Prostate gland (tissue), 2 donors: ENCODE measurements at regions not wholly inside any gene's neighbourhood (a gene's known extent, or its start where the extent isn't known, plus 50 kb on each side); places are given as distances from the start of the nearest gene placed in this dataset.

Source experiments
- DNase-seq: peaks from one replicate; pipeline ENCODE4 v3.0.0-alpha.2; 2019; ENCODE audit warnings: low spot score
- H3K27ac ChIP-seq, 2 donors: fragments of 200-600 bp; sonication (generic); 2 replicates each; pipeline ENCODE4 v1.5.1; 2017 to 2019
- H3K27me3 ChIP-seq: fragments of 200-600 bp; sonication (generic); replicated peaks from 2 replicates; pipeline ENCODE4 v1.5.1; 2019; ENCODE audit not compliant: insufficient read depth
- H3K36me3 ChIP-seq, 2 donors: fragments of 200-600 bp; sonication (generic); 1 replicate in 1 of 2; 2 replicates in 1 of 2; pipeline versions ENCODE4 v1.5.1 to v1.8.1; 2017 to 2019
- H3K4me1 ChIP-seq: fragments of 200-600 bp; sonication (generic); replicated peaks from 2 replicates; pipeline ENCODE4 v1.5.1; 2019
- H3K4me3 ChIP-seq, 2 donors: fragments of 200-600 bp; sonication (generic); 2 replicates each; pipeline ENCODE4 v1.5.1; 2017 to 2019
- H3K9me3 ChIP-seq: fragments of 200-600 bp; sonication (generic); 2 replicates; pipeline ENCODE4 v1.5.1; 2017
- POLR2A ChIP-seq: fragments of 450-650 bp; IDR thresholded peaks from one replicate; pipeline ENCODE4 v1.6.1; 2016; ENCODE audit warnings: antibody characterized with exemption, mild to moderate bottlenecking
- POLR2AphosphoS5 ChIP-seq: sonication (generic); formaldehyde crosslinking; IDR thresholded peaks from one replicate; pipeline ENCODE4 v1.6.1; 2017; ENCODE audit warnings: antibody characterized with exemption
- WGBS: methylation state at CpG from one replicate; pipeline ENCODE4 v1.1.5; 2018; 5-methylcytosine and 5-hydroxymethylcytosine counted together
- intact Hi-C: fragments of 100-400 bp; cut with DNase I; formaldehyde crosslinking; loops from one replicate; pipeline ENCODE4 v1.14.2; 2022
- TF ChIP-seq, protein P1 (sequence below), 4 experiments: fragments of 200-600 bp in 2 of 4; fragments of 450-650 bp in 2 of 4; sonication (generic) in 2 of 4; IDR thresholded peaks; 1 replicate in 3 of 4; 2 replicates in 1 of 4; pipeline ENCODE4 v1.5.1; 2016 to 2019; ENCODE audit warnings: antibody characterized with exemption in 4 of 4, mild to moderate bottlenecking in 2 of 4, moderate library complexity in 2 of 4

GRCh38 chr2:133821107-133821760 is 253.0 kb upstream of the NCKAP5 start:
- Histone ChIP-seq H3K4me1 (no peaks in the 10 kb centered on the region), H3K36me3 (no peaks in the 10 kb centered on the region), H3K4me3 (no peak overlapping the region), H3K27ac (no peak overlapping the region), H3K9me3 (no peaks in the 10 kb centered on the region), H3K27me3 (no peaks in the 10 kb centered on the region)
- DNase-seq, result no peak
- 74% methylated on average over 3 of the region's 3 CpGs for WGBS
- intact Hi-C loops, result no loop called here
- TF ChIP-seq POLR2AphosphoS5 (no peak), POLR2A (no peak)
- TF ChIP-seq, protein P1, sequence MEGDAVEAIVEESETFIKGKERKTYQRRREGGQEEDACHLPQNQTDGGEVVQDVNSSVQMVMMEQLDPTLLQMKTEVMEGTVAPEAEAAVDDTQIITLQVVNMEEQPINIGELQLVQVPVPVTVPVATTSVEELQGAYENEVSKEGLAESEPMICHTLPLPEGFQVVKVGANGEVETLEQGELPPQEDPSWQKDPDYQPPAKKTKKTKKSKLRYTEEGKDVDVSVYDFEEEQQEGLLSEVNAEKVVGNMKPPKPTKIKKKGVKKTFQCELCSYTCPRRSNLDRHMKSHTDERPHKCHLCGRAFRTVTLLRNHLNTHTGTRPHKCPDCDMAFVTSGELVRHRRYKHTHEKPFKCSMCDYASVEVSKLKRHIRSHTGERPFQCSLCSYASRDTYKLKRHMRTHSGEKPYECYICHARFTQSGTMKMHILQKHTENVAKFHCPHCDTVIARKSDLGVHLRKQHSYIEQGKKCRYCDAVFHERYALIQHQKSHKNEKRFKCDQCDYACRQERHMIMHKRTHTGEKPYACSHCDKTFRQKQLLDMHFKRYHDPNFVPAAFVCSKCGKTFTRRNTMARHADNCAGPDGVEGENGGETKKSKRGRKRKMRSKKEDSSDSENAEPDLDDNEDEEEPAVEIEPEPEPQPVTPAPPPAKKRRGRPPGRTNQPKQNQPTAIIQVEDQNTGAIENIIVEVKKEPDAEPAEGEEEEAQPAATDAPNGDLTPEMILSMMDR (IDR thresholded peaks at IDR 0.05), result no peak

- no peaks in the 10 kb centered on the region for H3K4me1 ChIP-seq
- DNase-seq, result no peak
- intact Hi-C loops, result no loop called here
- WGBS, result 74% methylated on average over 10 of the region's 10 CpGs
- no peak for TF ChIP-seq POLR2AphosphoS5
- no peak for TF ChIP-seq POLR2A
- TF ChIP-seq, protein P1 (IDR thresholded peaks at IDR 0.05), result no peak
- no peak overlapping the region for H3K4me3 ChIP-seq
- H3K27ac ChIP-seq, result no peak overlapping the region
- H3K27me3 ChIP-seq, result no peaks in the 10 kb centered on the region
- no peaks in the 10 kb centered on the region for H3K9me3 ChIP-seq
- no peaks in the 10 kb centered on the region for H3K36me3 ChIP-seq
Observed at GRCh38 chr2:133822517-133823225, 254.4 kb upstream of the NCKAP5 start.

DNA sequence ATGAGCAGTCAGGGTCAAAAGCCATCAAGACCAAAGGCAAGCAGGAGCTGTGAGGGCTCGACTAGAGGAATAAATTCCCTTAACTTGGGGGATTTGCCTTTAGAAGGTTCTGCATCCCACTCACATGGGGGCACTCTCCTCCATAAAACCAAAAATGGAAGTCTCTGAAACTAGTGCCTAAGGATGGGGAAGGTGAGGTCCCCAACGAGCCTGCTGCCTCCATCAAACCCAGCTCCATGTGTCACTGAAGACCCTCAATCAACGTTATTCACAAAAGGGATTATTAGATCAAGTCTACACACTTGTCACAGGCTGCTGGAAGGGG is 254.9 kb upstream of the NCKAP5 start:
- intact Hi-C loops, result no loop called here
- Histone ChIP-seq H3K9me3 (no peaks in the 10 kb centered on the region), H3K27ac (no peak overlapping the region), H3K27me3 (no peaks in the 10 kb centered on the region), H3K4me3 (no peak overlapping the region), H3K36me3 (no peaks in the 10 kb centered on the region), H3K4me1 (no peaks in the 10 kb centered on the region)
- 67% methylated on average over 3 of the region's 3 CpGs for WGBS
- TF ChIP-seq POLR2AphosphoS5 (no peak), POLR2A (no peak)
- TF ChIP-seq, protein P1 (IDR thresholded peaks at IDR 0.05), result no peak
- DNase-seq, result no peak

GRCh38 chr2:133824869-133825268 is 256.6 kb upstream of the NCKAP5 start:
- TF ChIP-seq POLR2A, result no peak
- TF ChIP-seq, protein P1 (IDR thresholded peaks at IDR 0.05), result no peak
- TF ChIP-seq POLR2AphosphoS5, result no peak
- Histone ChIP-seq H3K4me3 (no peak overlapping the region), H3K27ac (no peak overlapping the region), H3K4me1 (no peaks in the 10 kb centered on the region), H3K27me3 (no peaks in the 10 kb centered on the region), H3K36me3 (no peaks in the 10 kb centered on the region), H3K9me3 (no peaks in the 10 kb centered on the region)
- no peak for DNase-seq
- 72% methylated on average over 1 of the region's 1 CpG for WGBS
- intact Hi-C loops, result no loop called here

DNA sequence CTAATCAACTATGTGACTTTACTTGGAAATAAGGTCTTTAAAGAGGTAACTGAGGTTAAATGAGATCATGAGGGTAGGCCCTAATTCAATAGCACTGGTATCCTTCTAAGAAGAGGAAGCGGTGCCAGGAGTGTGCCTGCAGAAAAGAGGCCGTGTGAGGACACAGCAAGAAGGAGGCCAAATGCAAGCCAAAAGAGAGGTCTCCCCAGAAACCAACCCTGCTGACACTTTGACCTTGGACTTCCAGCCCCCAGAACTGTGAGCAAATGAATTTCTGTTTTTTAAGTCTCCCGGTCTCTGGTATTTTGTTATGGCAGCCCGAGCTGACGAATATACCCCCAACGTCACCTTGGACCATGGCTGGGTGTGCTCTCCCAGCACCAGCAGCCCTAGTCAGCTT is 257.5 kb upstream of the NCKAP5 start:
- 96% methylated on average over 6 of the region's 6 CpGs for WGBS
- no peak for DNase-seq
- Histone ChIP-seq H3K4me3 (no peak overlapping the region), H3K9me3 (no peaks in the 10 kb centered on the region), H3K36me3 (no peaks in the 10 kb centered on the region), H3K4me1 (no peaks in the 10 kb centered on the region), H3K27me3 (no peaks in the 10 kb centered on the region), H3K27ac (no peak overlapping the region)
- TF ChIP-seq POLR2A, result no peak
- TF ChIP-seq POLR2AphosphoS5, result no peak
- TF ChIP-seq, protein P1 (IDR thresholded peaks at IDR 0.05), result no peak
- intact Hi-C loops, result no loop called here
